GM18868 (cell line): ENCODE measurements at regions not wholly inside any gene's neighbourhood (a gene's known extent, or its start where the extent isn't known, plus 50 kb on each side); places are given as distances from the start of the nearest gene placed in this dataset.
A peak's percentile ranks its signal among the peaks of the same experiment; 100 is the strongest.
"Not testable (repeated sequence)": the region's sequence is repeated elsewhere in the genome, so short reads cannot be mapped to it uniquely, and the experiment has no call there.

Experiments
- ATAC-seq: cut with Tn5 transposase; IDR thresholded peaks from one replicate; pipeline ENCODE4 v1.9.1; 2021; ENCODE audit warnings: mild to moderate bottlenecking, moderate library complexity; ENCODE audit not compliant: unreplicated experiment

- ATAC-seq: no peak
Measured at GRCh38 chr13:107832500-107833100, 382.7 kb downstream of the LIG4 start.

DNA sequence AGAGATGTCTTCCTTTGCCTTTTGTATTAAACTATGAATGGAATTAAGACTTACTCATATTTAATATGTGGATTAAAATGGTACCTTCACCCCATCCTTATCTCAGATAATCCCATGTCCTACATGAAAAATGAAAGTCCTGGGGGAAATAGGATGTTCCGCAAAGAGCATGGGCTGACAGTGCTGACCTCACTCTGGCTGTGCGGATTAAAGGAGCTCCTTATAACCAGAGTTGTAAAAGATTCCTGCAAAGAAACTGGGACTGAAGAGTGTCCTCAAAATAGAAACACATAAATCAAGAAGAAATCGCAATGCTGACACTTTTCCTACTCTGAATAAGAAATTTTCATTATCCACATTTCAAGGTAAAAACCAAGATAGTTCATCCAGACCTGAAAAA is 384.5 kb downstream of the LIG4 start:
- no peak for ATAC-seq

GRCh38 chr13:107827840-107828549 is 387.3 kb downstream of the LIG4 start:
- no peak for ATAC-seq

DNA sequence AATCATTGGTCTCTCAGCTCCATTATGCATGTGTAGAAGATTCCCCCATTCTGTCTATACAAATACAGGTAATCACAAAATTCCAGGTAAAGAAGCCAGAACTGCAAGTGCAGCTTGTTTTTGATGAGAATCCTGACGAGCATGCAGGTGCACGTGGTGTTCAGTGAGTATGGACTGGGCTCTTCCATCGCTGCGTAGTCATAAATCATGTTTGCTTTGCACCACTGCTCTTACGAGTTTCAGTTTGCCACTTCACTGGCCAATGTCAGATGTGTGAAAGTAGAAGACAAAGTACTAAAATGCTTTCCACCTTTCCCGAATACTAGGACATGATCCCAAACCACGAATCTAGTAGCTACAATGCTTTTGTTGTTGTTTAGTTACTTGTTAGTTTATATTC is 390.7 kb downstream of the LIG4 start:
- ATAC-seq: no peak

DNA sequence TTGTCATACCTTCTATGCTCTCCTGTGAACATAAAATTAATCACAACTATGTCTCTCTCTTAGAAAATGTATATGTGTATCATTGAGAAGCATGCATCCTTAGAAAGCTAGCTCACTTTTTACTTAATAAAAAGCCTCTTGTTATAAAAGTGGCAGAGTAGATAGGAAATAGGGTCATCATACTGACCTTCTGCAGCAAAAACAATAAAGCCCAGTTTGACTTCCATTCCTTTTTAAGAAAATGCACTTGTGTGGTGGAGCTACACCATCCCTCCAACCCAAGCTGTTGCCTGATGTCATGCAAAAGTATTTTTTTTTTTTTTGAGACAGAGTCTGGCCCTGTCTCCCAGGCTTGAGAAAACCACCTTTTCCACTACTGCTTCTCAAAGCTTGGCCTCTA is 393.3 kb downstream of the LIG4 start:
- ATAC-seq: no peak

DNA sequence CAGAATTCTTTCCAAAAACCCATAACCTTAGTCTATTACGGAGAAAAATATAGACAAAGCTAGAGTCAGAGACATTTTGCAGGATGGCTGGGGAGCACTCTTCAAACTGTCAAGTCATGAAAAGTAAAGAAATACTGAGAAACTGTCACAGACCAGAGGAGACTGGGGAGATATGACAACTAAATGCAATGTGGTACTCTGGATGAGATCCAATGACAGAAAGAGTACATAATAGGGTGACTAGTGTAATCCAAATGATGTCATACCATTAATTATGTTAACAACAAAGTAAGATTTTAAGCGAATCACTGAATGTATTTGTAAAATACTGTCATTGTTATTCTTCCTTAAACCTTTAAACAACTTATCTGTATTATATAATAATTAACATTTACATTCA is 393.8 kb downstream of the LIG4 start:
- ATAC-seq: no peak

- no peak for ATAC-seq
Measured at GRCh38 chr13:107819071-107819470, 396.3 kb downstream of the LIG4 start.

DNA sequence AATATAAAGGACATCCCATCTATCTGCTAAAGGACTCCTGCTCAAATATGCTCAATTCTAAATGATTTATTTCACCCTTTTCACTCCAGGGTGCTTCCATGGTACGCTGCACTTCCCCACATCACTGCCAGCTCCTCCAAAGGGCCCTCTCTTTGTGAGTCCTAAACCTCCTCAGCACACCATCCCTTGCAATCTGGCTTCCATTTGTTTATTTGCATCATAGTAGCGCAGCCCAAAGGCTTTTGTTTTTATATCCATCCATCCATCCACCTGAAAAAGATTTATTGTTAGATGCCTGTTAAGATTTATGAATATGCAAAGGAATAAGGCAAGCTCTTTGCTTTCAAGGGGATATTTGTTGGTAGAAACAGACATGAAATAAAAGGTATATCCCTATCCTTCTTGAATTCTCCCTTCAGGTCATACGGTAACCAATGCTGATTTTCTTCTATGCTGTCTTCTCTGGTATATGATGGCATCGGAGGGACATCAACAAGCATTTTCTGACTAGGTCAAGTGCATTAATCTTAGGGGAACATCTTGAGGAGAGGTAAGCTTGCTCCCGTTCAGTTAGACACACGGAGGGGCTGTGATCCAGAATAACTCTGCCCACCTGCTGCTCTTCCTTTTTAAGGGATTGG is 397.6 kb downstream of the LIG4 start:
- ATAC-seq: no peak

DNA sequence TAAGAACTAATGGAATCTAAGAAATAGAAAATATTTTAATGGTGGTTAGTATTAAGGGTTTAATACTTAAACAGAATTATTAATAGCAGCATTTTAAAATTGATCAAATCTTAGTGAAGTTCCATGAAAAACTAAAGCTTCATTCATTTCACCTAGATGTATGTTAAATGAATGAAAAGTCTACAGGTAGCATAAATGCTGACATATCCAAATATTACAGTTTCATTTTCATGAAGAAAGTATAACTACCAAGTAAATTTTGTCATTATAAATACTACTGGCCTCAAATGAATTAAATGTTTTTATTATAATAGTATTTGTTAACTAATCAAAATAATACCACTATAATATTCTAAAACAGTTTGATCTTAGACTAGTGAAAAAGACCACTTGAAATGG is 403.3 kb downstream of the LIG4 start:
- no peak for ATAC-seq

GRCh38 chr13:107811233-107812013 is 403.9 kb downstream of the LIG4 start:
- no peak for ATAC-seq

GRCh38 chr13:107809125-107809524 is 406.2 kb downstream of the LIG4 start:
- ATAC-seq: no peak

DNA sequence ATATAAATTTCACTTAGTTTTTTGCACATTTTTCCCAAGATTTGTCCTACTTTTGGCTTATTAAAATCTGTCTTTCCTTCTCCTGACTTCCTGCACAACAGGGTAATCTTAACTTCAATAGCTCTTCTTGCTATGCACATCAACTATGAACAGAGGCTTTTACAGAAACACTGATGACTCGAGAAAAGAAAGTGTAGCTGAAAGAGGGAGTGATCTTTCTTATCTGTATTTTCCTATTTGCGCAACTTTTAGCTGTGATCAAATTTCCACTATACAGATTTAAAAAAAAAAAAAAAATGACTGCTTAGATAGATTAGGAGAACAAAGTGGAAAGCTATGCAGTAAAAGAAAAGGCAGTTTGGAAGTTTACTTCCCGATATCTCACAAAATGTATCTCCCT is 406.9 kb downstream of the LIG4 start:
- no peak for ATAC-seq

- no peak for ATAC-seq
Measured at GRCh38 chr13:107807306-107808073, 407.8 kb downstream of the LIG4 start.

- no peak for ATAC-seq
Measured at GRCh38 chr13:107806726-107807125, 408.6 kb downstream of the LIG4 start.

GRCh38 chr13:107803822-107804495 is 411.4 kb downstream of the LIG4 start:
- ATAC-seq: peak; percentile 56

GRCh38 chr13:107801621-107802020 is 413.7 kb downstream of the LIG4 start:
- ATAC-seq: no peak

GRCh38 chr13:107799001-107799400 is 416.3 kb downstream of the LIG4 start:
- ATAC-seq: no peak

GRCh38 chr13:107790397-107790796 is 424.9 kb downstream of the LIG4 start:
- no peak for ATAC-seq

- ATAC-seq: no peak
Measured at GRCh38 chr13:107788464-107789165, 426.7 kb downstream of the LIG4 start.

DNA sequence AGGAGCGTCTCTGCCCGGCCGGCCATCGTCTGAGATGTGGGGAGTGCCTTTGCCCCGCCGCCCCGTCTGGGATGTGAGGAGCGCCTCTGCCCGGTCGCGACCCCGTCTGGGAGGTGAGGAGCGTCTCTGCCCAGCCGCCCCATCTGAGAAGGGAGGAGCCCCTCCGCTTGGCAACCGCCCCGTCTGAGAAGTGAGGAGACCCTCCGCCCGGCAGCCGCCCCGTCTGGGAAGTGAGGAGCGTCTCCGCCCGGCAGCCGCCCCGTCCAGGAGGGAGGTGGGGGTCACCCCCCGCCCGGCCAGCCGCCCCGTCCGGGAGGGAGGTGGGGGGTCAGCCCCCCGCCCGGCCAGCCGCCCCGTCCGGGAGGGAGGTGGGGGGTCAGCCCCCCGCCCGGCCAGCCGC is 432.7 kb downstream of the LIG4 start:
- ATAC-seq: not testable (repeated sequence)
